GM18526 (cell line): ENCODE measurements at regions not wholly inside any gene's neighbourhood (a gene's known extent, or its start where the extent isn't known, plus 50 kb on each side); places are given as distances from the start of the nearest gene placed in this dataset.

ENCODE experiments used
- POLR2A ChIP-seq: IDR thresholded peaks from 3 replicates; pipeline ENCODE4 v1.6.1; 2011; ENCODE audit not compliant: insufficient read length; ENCODE audit errors: extremely low read depth

DNA sequence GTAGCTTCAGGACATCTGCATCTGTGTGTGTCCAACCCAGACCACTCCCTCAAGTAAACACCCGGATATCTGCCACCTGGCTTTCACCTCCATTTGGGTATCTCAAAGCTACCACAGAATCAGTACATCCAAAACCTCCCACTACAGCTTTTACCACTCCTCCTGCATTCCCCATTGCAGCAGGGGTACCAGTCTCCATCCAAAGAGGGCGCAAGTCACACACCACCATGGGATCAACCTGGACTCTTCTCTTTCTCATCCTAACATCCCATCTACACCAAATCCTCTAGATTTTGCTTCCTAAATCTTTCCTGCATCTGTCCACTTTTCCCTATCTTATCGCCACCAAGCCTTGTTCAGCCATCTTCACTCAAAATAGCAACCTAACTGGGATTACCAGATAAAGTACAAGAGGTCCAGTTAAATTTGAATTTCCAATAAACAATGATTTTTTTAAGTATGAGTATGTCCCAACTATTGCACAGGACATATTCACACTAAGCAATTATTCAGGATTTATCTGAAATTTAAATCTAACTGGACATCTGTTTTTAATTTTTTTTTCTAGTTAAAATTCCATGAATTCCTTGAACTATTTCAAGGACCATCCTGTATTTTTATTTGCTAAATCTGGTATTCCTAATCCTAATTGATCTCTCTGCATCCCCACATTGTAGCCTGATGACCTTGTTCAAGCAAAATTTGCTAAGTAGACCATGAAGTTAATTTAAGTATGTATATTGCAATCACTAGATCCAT lies 164.3 kb upstream of the MLN start:
- TF ChIP-seq POLR2A = no peak

- no peak for TF ChIP-seq POLR2A
Measured at GRCh38 chr6:33967265-33967767, 163.5 kb upstream of the MLN start.

GRCh38 chr6:33966536-33966935 lies 162.7 kb upstream of the MLN start:
- TF ChIP-seq POLR2A = no peak

- TF ChIP-seq POLR2A = no peak
Measured at GRCh38 chr6:33965766-33966165, 162.0 kb upstream of the MLN start.

DNA sequence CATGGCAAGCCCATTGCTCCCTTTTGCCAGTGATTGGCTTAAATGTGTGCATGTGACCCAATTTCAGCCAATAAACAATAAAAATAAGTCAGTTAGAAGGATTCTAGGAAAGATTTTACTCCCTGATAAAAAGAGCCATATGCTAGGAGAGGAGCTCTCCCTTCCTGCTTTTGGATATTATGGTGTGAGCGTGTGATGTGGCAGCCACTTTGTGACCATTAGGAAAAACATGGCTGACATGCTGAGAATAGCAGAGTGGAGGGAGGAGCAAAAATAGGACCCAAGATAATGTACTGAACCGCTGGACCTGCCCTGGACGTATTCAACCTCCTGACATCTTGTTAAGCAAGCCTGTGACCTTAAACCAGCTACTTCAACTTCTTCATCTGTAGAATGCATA lies 160.6 kb upstream of the MLN start:
- TF ChIP-seq POLR2A = no peak

- no peak for TF ChIP-seq POLR2A
Measured at GRCh38 chr6:33963136-33963750, 159.4 kb upstream of the MLN start.

GRCh38 chr6:33962246-33963027 lies 158.6 kb upstream of the MLN start:
- no peak for TF ChIP-seq POLR2A

- no peak for TF ChIP-seq POLR2A
Measured at GRCh38 chr6:33961691-33962090, 157.9 kb upstream of the MLN start.

- TF ChIP-seq POLR2A = no peak
Measured at GRCh38 chr6:33960345-33961313, 156.8 kb upstream of the MLN start.

DNA sequence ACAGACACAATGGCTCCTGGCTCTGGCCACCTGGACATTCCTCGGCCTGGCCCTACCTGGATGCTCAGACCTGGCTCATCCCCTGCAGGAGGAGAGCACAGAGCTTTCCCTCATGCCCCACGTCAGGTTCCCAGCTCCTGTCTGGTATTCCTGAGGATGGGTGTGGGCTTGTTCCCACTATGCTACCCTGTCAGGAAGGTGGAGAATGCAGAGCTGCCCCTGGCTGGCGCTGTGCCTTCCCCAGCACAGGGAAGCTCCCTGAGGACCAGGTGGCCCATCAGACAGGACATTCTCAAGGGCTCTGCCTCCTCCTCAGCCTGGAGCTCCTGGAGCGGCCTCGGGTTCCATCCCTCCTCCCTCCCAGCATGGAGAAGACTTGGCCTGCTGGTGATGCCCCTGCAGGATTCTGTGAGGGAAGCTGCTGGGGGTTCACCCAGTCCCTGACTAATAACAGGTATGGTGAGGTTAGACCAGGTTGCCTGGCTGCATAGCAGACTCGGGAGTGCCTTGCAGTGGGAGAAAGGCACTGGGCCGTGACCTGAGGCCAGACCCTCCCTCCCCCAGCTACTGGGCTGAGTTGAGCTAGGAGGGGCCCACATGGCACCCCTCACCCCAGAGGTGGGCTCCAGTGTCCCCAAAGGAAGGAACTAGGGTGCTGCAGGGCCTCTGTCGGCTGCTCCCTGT lies 156.0 kb upstream of the MLN start:
- TF ChIP-seq POLR2A = no peak

DNA sequence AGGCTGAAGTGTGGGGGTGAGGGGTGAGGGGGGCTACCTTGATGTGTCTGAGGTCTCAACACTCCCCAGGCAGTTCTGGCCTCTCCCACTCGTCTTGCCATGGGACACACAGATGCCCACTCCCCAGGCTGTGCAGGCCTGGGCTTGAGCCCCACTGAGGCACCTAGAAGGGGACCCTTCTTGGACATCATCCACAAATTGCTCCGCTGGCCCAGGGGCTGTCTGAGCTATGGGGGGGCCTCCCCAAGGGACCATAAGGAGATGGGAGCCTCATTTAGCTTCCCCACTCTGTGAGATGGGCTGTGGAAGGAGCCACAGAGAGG lies 155.5 kb upstream of the MLN start:
- no peak for TF ChIP-seq POLR2A

DNA sequence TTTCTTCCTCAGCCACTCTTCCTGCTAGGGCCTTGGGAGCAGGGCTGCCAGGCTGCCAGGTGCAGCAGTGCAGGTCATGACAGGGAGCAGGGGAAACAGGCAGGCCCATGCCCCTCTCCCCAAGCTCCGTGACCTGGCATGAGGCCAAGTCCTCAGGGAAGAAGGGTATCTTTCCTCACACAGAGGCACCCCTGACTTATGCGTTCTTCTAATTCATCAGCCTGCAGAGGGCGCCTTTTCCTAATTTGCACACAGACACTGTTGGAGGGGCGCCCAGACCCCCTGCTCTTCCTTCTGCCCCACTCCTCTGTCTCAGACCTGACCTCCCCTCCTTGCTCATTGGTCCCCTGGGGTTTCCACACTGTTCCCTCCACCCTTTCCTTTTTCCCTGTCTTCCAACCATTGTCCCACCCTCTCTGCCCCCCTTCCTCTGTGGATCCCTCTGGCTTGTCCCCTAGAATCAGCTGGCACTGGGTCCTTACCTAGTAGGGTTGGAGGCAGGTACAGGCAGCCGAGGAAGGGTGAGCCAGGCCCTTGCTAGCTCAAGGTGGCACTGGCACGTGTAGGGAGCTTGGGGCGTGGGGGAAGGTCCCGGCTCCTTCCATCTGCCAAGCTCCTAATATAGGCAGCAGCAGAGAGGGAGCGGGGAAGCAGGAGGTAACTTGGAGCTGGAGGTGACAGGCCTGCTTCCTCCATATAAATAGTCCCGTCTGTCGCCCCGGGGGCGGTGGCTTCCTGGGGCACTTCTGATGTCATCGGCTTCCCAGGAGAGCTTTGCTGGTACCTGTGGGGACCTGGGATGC lies 154.9 kb upstream of the MLN start:
- TF ChIP-seq POLR2A = no peak

- TF ChIP-seq POLR2A = no peak
Measured at GRCh38 chr6:33957892-33958525, 154.2 kb upstream of the MLN start.
